ENCODE measurements at regions not wholly inside any gene's neighbourhood (a gene's known extent, or its start where the extent isn't known, plus 50 kb on each side); places are given as distances from the start of the nearest gene placed in this dataset.
"Not testable (repeated sequence)": the region's sequence is repeated elsewhere in the genome, so short reads cannot be mapped to it uniquely, and the experiment has no call there.

- H3K4me1 Mint-ChIP-seq (ENCODE audit: low read depth); H3K36me3 Mint-ChIP-seq (ENCODE audit: low read depth); H3K27me3 Mint-ChIP-seq; H3K27ac Mint-ChIP-seq; H3K4me3 Mint-ChIP-seq: not testable (repeated sequence)
- peaks cover 43% of the 10 kb centered on the region for H3K9me3 Mint-ChIP-seq
Observed at GRCh38 chr21:10325546-10325945, 195.8 kb upstream of the TPTE start.

- peaks cover 49% of the 10 kb centered on the region for H3K9me3 Mint-ChIP-seq
- not testable (repeated sequence) for H3K36me3 Mint-ChIP-seq (ENCODE audit: low read depth); H3K27me3 Mint-ChIP-seq; H3K4me1 Mint-ChIP-seq (ENCODE audit: low read depth); H3K27ac Mint-ChIP-seq; H3K4me3 Mint-ChIP-seq
Observed at GRCh38 chr21:10326146-10326545, 195.2 kb upstream of the TPTE start.

- not testable (repeated sequence) for H3K27ac Mint-ChIP-seq; H3K4me3 Mint-ChIP-seq; H3K27me3 Mint-ChIP-seq; H3K4me1 Mint-ChIP-seq (ENCODE audit: low read depth); H3K36me3 Mint-ChIP-seq (ENCODE audit: low read depth)
- H3K9me3 Mint-ChIP-seq: peaks cover 57% of the 10 kb centered on the region
Observed at GRCh38 chr21:10328646-10329045, 192.7 kb upstream of the TPTE start.

- H3K9me3 Mint-ChIP-seq: peaks cover 54% of the 10 kb centered on the region
- H3K27ac Mint-ChIP-seq; H3K27me3 Mint-ChIP-seq; H3K36me3 Mint-ChIP-seq (ENCODE audit: low read depth); H3K4me1 Mint-ChIP-seq (ENCODE audit: low read depth); H3K4me3 Mint-ChIP-seq: not testable (repeated sequence)
Observed at GRCh38 chr21:10330641-10331119, 190.7 kb upstream of the TPTE start.

- peaks cover 54% of the 10 kb centered on the region for H3K9me3 Mint-ChIP-seq
- H3K36me3 Mint-ChIP-seq (ENCODE audit: low read depth); H3K4me1 Mint-ChIP-seq (ENCODE audit: low read depth): not testable (repeated sequence)
Observed at GRCh38 chr21:10331134-10331533, 190.2 kb upstream of the TPTE start.

GRCh38 chr21:10332935-10333334 lies 188.4 kb upstream of the TPTE start:
- peaks cover 48% of the 10 kb centered on the region for H3K9me3 Mint-ChIP-seq
- not testable (repeated sequence) for H3K27me3 Mint-ChIP-seq; H3K4me1 Mint-ChIP-seq (ENCODE audit: low read depth); H3K27ac Mint-ChIP-seq; H3K4me3 Mint-ChIP-seq; H3K36me3 Mint-ChIP-seq (ENCODE audit: low read depth)

More at GRCh38 chr21:10331134-10331533, 190.2 kb upstream of the TPTE start:
- H3K27me3 Mint-ChIP-seq, H3K27ac Mint-ChIP-seq, H3K4me3 Mint-ChIP-seq: not testable (repeated sequence)

- H3K27ac Mint-ChIP-seq; H3K4me1 Mint-ChIP-seq (ENCODE audit: low read depth): not testable (repeated sequence)
- H3K9me3 Mint-ChIP-seq: peaks cover 47% of the 10 kb centered on the region
Observed at GRCh38 chr21:10334391-10334790, 187.0 kb upstream of the TPTE start.

GRCh38 chr21:10342261-10342956 lies 179.0 kb upstream of the TPTE start:
- not testable (repeated sequence) for H3K36me3 Mint-ChIP-seq (ENCODE audit: low read depth); H3K27me3 Mint-ChIP-seq; H3K4me3 Mint-ChIP-seq; H3K4me1 Mint-ChIP-seq (ENCODE audit: low read depth); H3K27ac Mint-ChIP-seq
- H3K9me3 Mint-ChIP-seq: peaks cover 39% of the 10 kb centered on the region

More at GRCh38 chr21:10334391-10334790, 187.0 kb upstream of the TPTE start:
- H3K27me3 Mint-ChIP-seq; H3K36me3 Mint-ChIP-seq (ENCODE audit: low read depth); H3K4me3 Mint-ChIP-seq: not testable (repeated sequence)

- H3K27ac Mint-ChIP-seq; H3K4me1 Mint-ChIP-seq (ENCODE audit: low read depth); H3K27me3 Mint-ChIP-seq; H3K4me3 Mint-ChIP-seq; H3K36me3 Mint-ChIP-seq (ENCODE audit: low read depth): not testable (repeated sequence)
- H3K9me3 Mint-ChIP-seq: peaks cover 34% of the 10 kb centered on the region
Observed at GRCh38 chr21:10343146-10343935, 178.0 kb upstream of the TPTE start.

- H3K27ac Mint-ChIP-seq; H3K36me3 Mint-ChIP-seq (ENCODE audit: low read depth); H3K4me1 Mint-ChIP-seq (ENCODE audit: low read depth); H3K4me3 Mint-ChIP-seq; H3K27me3 Mint-ChIP-seq: not testable (repeated sequence)
- peaks cover 36% of the 10 kb centered on the region for H3K9me3 Mint-ChIP-seq
Observed at GRCh38 chr21:10344266-10344665, 177.1 kb upstream of the TPTE start.

- not testable (repeated sequence) for H3K4me3 Mint-ChIP-seq; H3K4me1 Mint-ChIP-seq (ENCODE audit: low read depth); H3K27me3 Mint-ChIP-seq; H3K27ac Mint-ChIP-seq; H3K36me3 Mint-ChIP-seq (ENCODE audit: low read depth)
- H3K9me3 Mint-ChIP-seq: peaks cover 31% of the 10 kb centered on the region
Observed at GRCh38 chr21:10345178-10345612, 176.2 kb upstream of the TPTE start.

- not testable (repeated sequence) for H3K27ac Mint-ChIP-seq; H3K36me3 Mint-ChIP-seq (ENCODE audit: low read depth); H3K4me3 Mint-ChIP-seq; H3K4me1 Mint-ChIP-seq (ENCODE audit: low read depth); H3K27me3 Mint-ChIP-seq
- H3K9me3 Mint-ChIP-seq: peaks cover 37% of the 10 kb centered on the region
Observed at GRCh38 chr21:10346249-10346648, 175.1 kb upstream of the TPTE start.

- H3K4me3 Mint-ChIP-seq; H3K4me1 Mint-ChIP-seq (ENCODE audit: low read depth); H3K27me3 Mint-ChIP-seq; H3K27ac Mint-ChIP-seq; H3K36me3 Mint-ChIP-seq (ENCODE audit: low read depth): not testable (repeated sequence)
- peaks cover 38% of the 10 kb centered on the region for H3K9me3 Mint-ChIP-seq
Observed at GRCh38 chr21:10346933-10347615, 174.3 kb upstream of the TPTE start.

GRCh38 chr21:10347675-10348074 lies 173.7 kb upstream of the TPTE start:
- H3K36me3 Mint-ChIP-seq (ENCODE audit: low read depth); H3K27ac Mint-ChIP-seq; H3K4me1 Mint-ChIP-seq (ENCODE audit: low read depth); H3K27me3 Mint-ChIP-seq; H3K4me3 Mint-ChIP-seq: not testable (repeated sequence)
- H3K9me3 Mint-ChIP-seq: peaks cover 42% of the 10 kb centered on the region

- H3K4me1 Mint-ChIP-seq (ENCODE audit: low read depth); H3K4me3 Mint-ChIP-seq; H3K27ac Mint-ChIP-seq; H3K27me3 Mint-ChIP-seq; H3K36me3 Mint-ChIP-seq (ENCODE audit: low read depth): not testable (repeated sequence)
- peaks cover 47% of the 10 kb centered on the region for H3K9me3 Mint-ChIP-seq
Observed at GRCh38 chr21:10348150-10348549, 173.2 kb upstream of the TPTE start.
